ENCODE measurements at regions not wholly inside any gene's neighbourhood (a gene's known extent, or its start where the extent isn't known, plus 50 kb on each side); places are given as distances from the start of the nearest gene placed in this dataset.

DNA sequence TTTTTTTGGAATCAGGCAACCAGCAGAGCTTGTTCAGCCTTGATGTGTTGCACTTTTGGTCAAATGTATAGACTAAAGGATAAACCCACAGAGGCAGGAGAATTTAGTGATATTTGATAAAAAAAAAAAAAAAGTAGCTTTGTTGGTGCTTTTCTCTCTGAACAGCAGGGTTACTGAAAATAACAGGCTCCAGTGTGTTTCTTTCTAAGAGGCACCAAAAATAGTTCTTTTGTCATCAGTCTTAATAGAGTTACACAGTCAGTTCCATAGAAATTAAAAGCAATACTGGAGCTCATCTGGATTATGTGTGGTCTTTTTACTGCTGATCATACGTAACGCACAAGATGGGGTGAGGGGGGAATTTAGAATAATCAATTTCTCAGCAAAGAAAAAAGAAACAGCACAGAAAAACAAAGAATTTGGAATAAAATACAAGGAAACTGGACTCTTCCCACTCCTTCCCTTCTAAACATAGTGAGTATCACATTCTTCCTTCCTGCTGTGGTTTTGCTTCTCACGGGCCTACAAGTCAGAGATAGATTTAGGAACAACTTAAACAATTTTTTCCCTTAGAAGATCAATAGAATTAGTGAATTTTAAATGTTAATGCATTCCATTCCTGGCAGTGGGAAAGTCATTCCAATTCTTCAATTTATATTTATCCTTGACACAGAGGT lies 178.8 kb upstream of the AKR1E2 start:
- peak overlapping the region; percentile 54 for H3K27ac ChIP-seq (ENCODE audit: low read length)
- H2AFZ ChIP-seq (ENCODE audit: low read depth, low read length), result no peak overlapping the region
- H3K36me3 ChIP-seq (ENCODE audit: insufficient read depth, low read length), result no peaks in the 10 kb centered on the region
- H3K4me3 ChIP-seq (ENCODE audit: low read depth in 1 of 2, low read length in 2 of 2), result no peak overlapping the region
- peak; percentile 42; the same call in 2 of the 3 replicates for ATAC-seq (ENCODE audit: insufficient read depth, low read depth)
- peaks cover 51% of the 10 kb centered on the region for H3K4me1 ChIP-seq (ENCODE audit: insufficient read depth, low read length)
- peak overlapping the region; percentile 8; the same call in 1 of the 2 replicates for H3K9ac ChIP-seq (ENCODE audit: low read depth, low read length)
- TF ChIP-seq EZH2 (IDR thresholded peaks at IDR 0.05; ENCODE audit: borderline replicate concordance, low read depth, low read length, severe bottlenecking), result no peak
- TF ChIP-seq, protein P1, sequence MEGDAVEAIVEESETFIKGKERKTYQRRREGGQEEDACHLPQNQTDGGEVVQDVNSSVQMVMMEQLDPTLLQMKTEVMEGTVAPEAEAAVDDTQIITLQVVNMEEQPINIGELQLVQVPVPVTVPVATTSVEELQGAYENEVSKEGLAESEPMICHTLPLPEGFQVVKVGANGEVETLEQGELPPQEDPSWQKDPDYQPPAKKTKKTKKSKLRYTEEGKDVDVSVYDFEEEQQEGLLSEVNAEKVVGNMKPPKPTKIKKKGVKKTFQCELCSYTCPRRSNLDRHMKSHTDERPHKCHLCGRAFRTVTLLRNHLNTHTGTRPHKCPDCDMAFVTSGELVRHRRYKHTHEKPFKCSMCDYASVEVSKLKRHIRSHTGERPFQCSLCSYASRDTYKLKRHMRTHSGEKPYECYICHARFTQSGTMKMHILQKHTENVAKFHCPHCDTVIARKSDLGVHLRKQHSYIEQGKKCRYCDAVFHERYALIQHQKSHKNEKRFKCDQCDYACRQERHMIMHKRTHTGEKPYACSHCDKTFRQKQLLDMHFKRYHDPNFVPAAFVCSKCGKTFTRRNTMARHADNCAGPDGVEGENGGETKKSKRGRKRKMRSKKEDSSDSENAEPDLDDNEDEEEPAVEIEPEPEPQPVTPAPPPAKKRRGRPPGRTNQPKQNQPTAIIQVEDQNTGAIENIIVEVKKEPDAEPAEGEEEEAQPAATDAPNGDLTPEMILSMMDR (IDR thresholded peaks at IDR 0.05; ENCODE audit: borderline replicate concordance, extremely low read depth, low read length, poor library complexity, severe bottlenecking), result no peak
- H3K9me3 ChIP-seq (ENCODE audit: insufficient read depth, low read length, severe bottlenecking), result no peaks in the 10 kb centered on the region
- H3K4me2 ChIP-seq (ENCODE audit: insufficient read depth, low read length), result 0 out of 2 replicates have a peak overlapping the region, but pooled peaks have one; percentile 7
- H3K27me3 ChIP-seq (ENCODE audit: insufficient read depth, low read length, poor library complexity), result no peaks in the 10 kb centered on the region
- no peaks in the 10 kb centered on the region for H3K79me2 ChIP-seq (ENCODE audit: insufficient read depth, low read length)
- DNase-seq, result no peak
- H4K20me1 ChIP-seq (ENCODE audit: insufficient read depth, low read length), result no peaks in the 10 kb centered on the region

DNA sequence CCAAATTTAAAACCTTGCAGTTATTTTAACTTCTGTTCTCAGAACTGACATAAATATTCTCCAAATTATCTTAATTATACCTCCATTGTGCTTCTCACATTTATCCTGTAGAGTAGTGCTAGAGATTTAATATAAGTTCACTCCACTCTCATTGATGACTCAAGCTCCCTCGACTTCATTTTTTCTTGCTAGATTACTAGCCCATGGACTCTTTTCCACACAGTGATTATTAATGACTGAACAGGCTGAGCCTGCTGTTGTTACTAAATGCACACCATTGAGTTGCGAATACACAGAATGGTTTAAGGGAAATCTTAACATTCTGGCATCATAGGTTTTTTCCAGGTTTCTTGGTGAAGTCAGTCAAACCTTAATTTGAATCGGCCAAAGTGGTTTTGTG lies 179.5 kb upstream of the AKR1E2 start:
- Histone ChIP-seq H4K20me1 (ENCODE audit: insufficient read depth, low read length) (no peaks in the 10 kb centered on the region), H3K9me3 (ENCODE audit: insufficient read depth, low read length, severe bottlenecking) (no peaks in the 10 kb centered on the region), H3K36me3 (ENCODE audit: insufficient read depth, low read length) (no peaks in the 10 kb centered on the region), H3K4me3 (ENCODE audit: low read depth in 1 of 2, low read length in 2 of 2) (no peak overlapping the region), H3K27me3 (ENCODE audit: insufficient read depth, low read length, poor library complexity) (no peaks in the 10 kb centered on the region), H3K4me2 (ENCODE audit: insufficient read depth, low read length) (no peak overlapping the region), H3K9ac (ENCODE audit: low read depth, low read length) (no peak overlapping the region), H3K79me2 (ENCODE audit: insufficient read depth, low read length) (no peaks in the 10 kb centered on the region), H3K27ac (ENCODE audit: low read length) (peak overlapping the region; percentile 54; the same call in 1 of the 2 replicates), H3K4me1 (ENCODE audit: insufficient read depth, low read length) (peaks cover 45% of the 10 kb centered on the region), H2AFZ (ENCODE audit: low read depth, low read length) (no peak overlapping the region)
- DNase-seq (no peak), ATAC-seq (ENCODE audit: insufficient read depth, low read depth) (no peak)
- TF ChIP-seq EZH2 (IDR thresholded peaks at IDR 0.05; ENCODE audit: borderline replicate concordance, low read depth, low read length, severe bottlenecking), result no peak
- TF ChIP-seq, protein P1 (IDR thresholded peaks at IDR 0.05; ENCODE audit: borderline replicate concordance, extremely low read depth, low read length, poor library complexity, severe bottlenecking), result no peak

- H4K20me1 ChIP-seq (ENCODE audit: insufficient read depth, low read length), result no peaks in the 10 kb centered on the region
- no peaks in the 10 kb centered on the region for H3K27me3 ChIP-seq (ENCODE audit: insufficient read depth, low read length, poor library complexity)
- H3K4me3 ChIP-seq (ENCODE audit: low read depth in 1 of 2, low read length in 2 of 2), result no peak overlapping the region
- H3K36me3 ChIP-seq (ENCODE audit: insufficient read depth, low read length), result no peaks in the 10 kb centered on the region
- no peaks in the 10 kb centered on the region for H3K79me2 ChIP-seq (ENCODE audit: insufficient read depth, low read length)
- H3K9me3 ChIP-seq (ENCODE audit: insufficient read depth, low read length, severe bottlenecking), result no peaks in the 10 kb centered on the region
- no peak overlapping the region for H3K9ac ChIP-seq (ENCODE audit: low read depth, low read length)
- DNase-seq (no peak), ATAC-seq (ENCODE audit: insufficient read depth, low read depth) (no peak)
- no peak overlapping the region for H3K4me2 ChIP-seq (ENCODE audit: insufficient read depth, low read length)
- no peak overlapping the region for H3K27ac ChIP-seq (ENCODE audit: low read length)
- H2AFZ ChIP-seq (ENCODE audit: low read depth, low read length), result no peak overlapping the region
- peaks cover 42% of the 10 kb centered on the region for H3K4me1 ChIP-seq (ENCODE audit: insufficient read depth, low read length)
- TF ChIP-seq, protein P1 (IDR thresholded peaks at IDR 0.05; ENCODE audit: borderline replicate concordance, extremely low read depth, low read length, poor library complexity, severe bottlenecking), result no peak
- no peak for TF ChIP-seq EZH2 (IDR thresholded peaks at IDR 0.05; ENCODE audit: borderline replicate concordance, low read depth, low read length, severe bottlenecking)
Observed at GRCh38 chr10:4645836-4646235, 180.2 kb upstream of the AKR1E2 start.

Measured in DND-41 (cell line).